HG03442 (cell line): ENCODE measurements at regions not wholly inside any gene's neighbourhood (a gene's known extent, or its start where the extent isn't known, plus 50 kb on each side); places are given as distances from the start of the nearest gene placed in this dataset.

Source experiments
- ATAC-seq: cut with Tn5 transposase; IDR thresholded peaks from one replicate; pipeline ENCODE4 v1.9.1; 2021; ENCODE audit warnings: mild to moderate bottlenecking, moderate library complexity; ENCODE audit not compliant: unreplicated experiment

- ATAC-seq, result no peak
Measured at GRCh38 chr17:79406316-79406715, 204.5 kb downstream of the RBFOX3 start.

GRCh38 chr17:79405823-79406222 lies 205.0 kb downstream of the RBFOX3 start:
- ATAC-seq, result no peak

GRCh38 chr17:79404136-79404911 lies 206.5 kb downstream of the RBFOX3 start:
- no peak for ATAC-seq

- ATAC-seq, result no peak
Measured at GRCh38 chr17:79401704-79402674, 208.9 kb downstream of the RBFOX3 start.

GRCh38 chr17:79400989-79401703 lies 209.7 kb downstream of the RBFOX3 start:
- peak; percentile 47 for ATAC-seq

GRCh38 chr17:79399610-79400144 lies 211.2 kb downstream of the RBFOX3 start:
- ATAC-seq, result no peak

GRCh38 chr17:79398441-79398840 lies 212.4 kb downstream of the RBFOX3 start:
- no peak for ATAC-seq

- no peak for ATAC-seq
Measured at GRCh38 chr17:79396696-79397095, 214.2 kb downstream of the RBFOX3 start.

- no peak for ATAC-seq
Measured at GRCh38 chr17:79395545-79395944, 215.3 kb downstream of the RBFOX3 start.

- no peak for ATAC-seq
Measured at GRCh38 chr17:79395066-79395465, 215.8 kb downstream of the RBFOX3 start.

- no peak for ATAC-seq
Measured at GRCh38 chr17:79393358-79394052, 217.3 kb downstream of the RBFOX3 start.

GRCh38 chr17:79392598-79392997 lies 218.3 kb downstream of the RBFOX3 start:
- ATAC-seq, result no peak

- ATAC-seq, result no peak
Measured at GRCh38 chr17:79391376-79392233, 219.2 kb downstream of the RBFOX3 start.

- ATAC-seq, result no peak
Measured at GRCh38 chr17:79389896-79390295, 221.0 kb downstream of the RBFOX3 start.

- no peak for ATAC-seq
Measured at GRCh38 chr17:79388556-79389295, 222.1 kb downstream of the RBFOX3 start.

- no peak for ATAC-seq
Measured at GRCh38 chr17:79387783-79388182, 223.1 kb downstream of the RBFOX3 start.

- no peak for ATAC-seq
Measured at GRCh38 chr17:79385962-79386563, 224.8 kb downstream of the RBFOX3 start.

GRCh38 chr17:79382313-79382712 lies 228.5 kb downstream of the RBFOX3 start:
- no peak for ATAC-seq
